OCI-LY1 (cell line): ENCODE measurements at regions not wholly inside any gene's neighbourhood (a gene's known extent, or its start where the extent isn't known, plus 50 kb on each side); places are given as distances from the start of the nearest gene placed in this dataset.

Source experiments
- H2AFZ ChIP-seq: fragments of 200-600 bp; sonication (generic), shearing (Covaris generic); 2 replicates; pipeline ENCODE4 v1.6.0; 2014; ENCODE audit warnings: antibody characterized with exemption, mild to moderate bottlenecking, low read length
- H3F3A ChIP-seq: fragments of 200-600 bp; sonication (generic), shearing (Covaris generic); 2 replicates; pipeline ENCODE4 v1.6.0; 2014; ENCODE audit warnings: mild to moderate bottlenecking, antibody characterized with exemption, low read length, moderate library complexity; ENCODE audit not compliant: insufficient read depth
- H3K27ac ChIP-seq: fragments of 200-600 bp; sonication (generic); 2 replicates; pipeline ENCODE4 v1.5.1; 2014; ENCODE audit warnings: low read length, mixed run types, mild to moderate bottlenecking, low read depth; ENCODE audit not compliant: poor library complexity, severe bottlenecking
- H3K27me3 ChIP-seq: fragments of 200-600 bp; sonication (generic); 2 replicates; pipeline ENCODE4 v1.6.0; 2014; ENCODE audit warnings: antibody characterized with exemption, mild to moderate bottlenecking, low read length, moderate library complexity; ENCODE audit not compliant: insufficient read depth
- H3K36me3 ChIP-seq: fragments of 200-600 bp; sonication (generic); 2 replicates; pipeline ENCODE4 v1.6.1; 2014; ENCODE audit warnings: mild to moderate bottlenecking, antibody characterized with exemption, low read length, moderate library complexity, mixed read lengths; ENCODE audit not compliant: insufficient read depth
- H3K4me1 ChIP-seq: fragments of 200-600 bp; sonication (generic); 2 replicates; pipeline ENCODE4 v1.5.1; 2014; ENCODE audit warnings: mild to moderate bottlenecking, low read length, moderate library complexity; ENCODE audit not compliant: insufficient read depth, severe bottlenecking
- H3K4me2 ChIP-seq: fragments of 200-600 bp; sonication (generic), shearing (Covaris generic); 2 replicates; pipeline ENCODE4 v1.6.1; 2014; ENCODE audit warnings: low read length
- H3K4me3 ChIP-seq: fragments of 200-600 bp; sonication (generic); 2 replicates; pipeline ENCODE4 v1.5.1; 2014; ENCODE audit warnings: low read length, low read depth, mild to moderate bottlenecking, mixed read lengths; ENCODE audit not compliant: poor library complexity, severe bottlenecking
- H3K79me2 ChIP-seq: fragments of 200-600 bp; shearing (Covaris generic); 2 replicates; pipeline ENCODE4 v1.6.1; 2016; ENCODE audit warnings: mixed run types, low read length, mixed read lengths; ENCODE audit not compliant: insufficient read depth
- H3K9ac ChIP-seq: fragments of 200-600 bp; sonication (generic), shearing (Covaris generic); 2 replicates; pipeline ENCODE4 v1.6.1; 2014; ENCODE audit warnings: mild to moderate bottlenecking, low read length, mixed read lengths
- H3K9me2 ChIP-seq: fragments of 200-600 bp; sonication (generic), shearing (Covaris generic); 2 replicates; pipeline ENCODE4 v1.6.1; 2014; ENCODE audit warnings: low read depth, mild to moderate bottlenecking, low read length, mixed read lengths
- H3K9me3 ChIP-seq: fragments of 200-600 bp; shearing (Covaris generic); 2 replicates; pipeline ENCODE4 v1.6.1; 2014; ENCODE audit warnings: low read length, mixed read lengths
- H4K20me1 ChIP-seq: fragments of 200-600 bp; sonication (generic), shearing (Covaris generic); 2 replicates; pipeline ENCODE4 v1.6.0; 2016; ENCODE audit warnings: mild to moderate bottlenecking, low read length; ENCODE audit not compliant: insufficient read depth
- CTCF ChIP-seq: fragments of 200-600 bp; sonication (generic), shearing (Covaris generic); IDR thresholded peaks from 2 replicates; pipeline ENCODE4 v1.5.1; 2017; ENCODE audit warnings: mild to moderate bottlenecking, antibody characterized with exemption, low read length, moderate library complexity, mixed read lengths
- EZH2 ChIP-seq: fragments of 200-600 bp; sonication (generic), shearing (Covaris generic); IDR thresholded peaks from 2 replicates; pipeline ENCODE4 v1.8.0; 2017; ENCODE audit warnings: borderline replicate concordance, mixed run types, mild to moderate bottlenecking, antibody characterized with exemption, low read length, moderate library complexity, mixed read lengths

GRCh38 chr3:5348229-5348902 is 160.9 kb downstream of the EDEM1 start:
- Histone ChIP-seq H4K20me1 (no peaks in the 10 kb centered on the region), H3K36me3 (no peaks in the 10 kb centered on the region), H3K9ac (no peak overlapping the region), H3K4me3 (no peak overlapping the region), H3K27ac (no peak overlapping the region), H2AFZ (no peak overlapping the region), H3K4me1 (no peaks in the 10 kb centered on the region), H3K4me2 (no peak overlapping the region), H3K9me2 (no peaks in the 10 kb centered on the region), H3F3A (no peaks in the 10 kb centered on the region), H3K9me3 (no peaks in the 10 kb centered on the region), H3K27me3 (no peaks in the 10 kb centered on the region), H3K79me2 (no peaks in the 10 kb centered on the region)
- TF ChIP-seq EZH2 (no peak), CTCF (no peak)

- Histone ChIP-seq H3K4me1 (no peaks in the 10 kb centered on the region), H3K36me3 (no peaks in the 10 kb centered on the region), H4K20me1 (no peaks in the 10 kb centered on the region), H3K9ac (no peak overlapping the region), H3K27me3 (no peaks in the 10 kb centered on the region), H3K79me2 (no peaks in the 10 kb centered on the region), H3F3A (no peaks in the 10 kb centered on the region), H3K9me3 (no peaks in the 10 kb centered on the region), H2AFZ (no peak overlapping the region), H3K27ac (no peak overlapping the region), H3K9me2 (no peaks in the 10 kb centered on the region), H3K4me3 (no peak overlapping the region), H3K4me2 (no peak overlapping the region)
- no peak for TF ChIP-seq CTCF
- no peak for TF ChIP-seq EZH2
These were observed 161.8 kb downstream of the EDEM1 start for GRCh38 chr3:5349343-5349742.

GRCh38 chr3:5357089-5357488 is 169.6 kb downstream of the EDEM1 start:
- Histone ChIP-seq H3K27me3 (no peaks in the 10 kb centered on the region), H3F3A (no peaks in the 10 kb centered on the region), H4K20me1 (no peaks in the 10 kb centered on the region), H3K9ac (no peak overlapping the region), H2AFZ (no peak overlapping the region), H3K4me2 (no peak overlapping the region), H3K79me2 (no peaks in the 10 kb centered on the region), H3K4me1 (no peaks in the 10 kb centered on the region), H3K36me3 (no peaks in the 10 kb centered on the region), H3K9me3 (no peaks in the 10 kb centered on the region), H3K9me2 (no peaks in the 10 kb centered on the region), H3K27ac (no peak overlapping the region), H3K4me3 (no peak overlapping the region)
- TF ChIP-seq EZH2 (no peak), CTCF (no peak)
